8988T (cell line): ENCODE measurements at regions not wholly inside any gene's neighbourhood (a gene's known extent, or its start where the extent isn't known, plus 50 kb on each side); places are given as distances from the start of the nearest gene placed in this dataset.

ENCODE experiments used
- DNase-seq: peaks from one replicate; pipeline ENCODE4 v3.0.0; 2011

GRCh38 chr1:5564578-5565257 lies 427.5 kb downstream of the NPHP4 start:
- DNase-seq, result no peak

- no peak for DNase-seq
Measured at GRCh38 chr1:5563861-5564577, 428.2 kb downstream of the NPHP4 start.

- DNase-seq, result no peak
Measured at GRCh38 chr1:5562769-5563168, 429.5 kb downstream of the NPHP4 start.

GRCh38 chr1:5562331-5562730 lies 429.9 kb downstream of the NPHP4 start:
- no peak for DNase-seq

GRCh38 chr1:5559078-5559477 lies 433.1 kb downstream of the NPHP4 start:
- no peak for DNase-seq

- no peak for DNase-seq
Measured at GRCh38 chr1:5555853-5556252, 436.4 kb downstream of the NPHP4 start.

- DNase-seq, result no peak
Measured at GRCh38 chr1:5554784-5555183, 437.4 kb downstream of the NPHP4 start.

- DNase-seq, result no peak
Measured at GRCh38 chr1:5554111-5554510, 438.1 kb downstream of the NPHP4 start.

- no peak for DNase-seq
Measured at GRCh38 chr1:5552787-5553484, 439.3 kb downstream of the NPHP4 start.

- DNase-seq, result no peak
Measured at GRCh38 chr1:5551274-5551975, 440.8 kb downstream of the NPHP4 start.

GRCh38 chr1:5548266-5548665 lies 444.0 kb downstream of the NPHP4 start:
- DNase-seq, result no peak

GRCh38 chr1:5543235-5543634 lies 449.0 kb downstream of the NPHP4 start:
- DNase-seq, result no peak

- no peak for DNase-seq
Measured at GRCh38 chr1:5532811-5533210, 459.4 kb downstream of the NPHP4 start.

- DNase-seq, result no peak
Measured at GRCh38 chr1:5526822-5527551, 465.2 kb downstream of the NPHP4 start.

- DNase-seq, result no peak
Measured at GRCh38 chr1:5526385-5526750, 465.9 kb downstream of the NPHP4 start.

GRCh38 chr1:5525597-5526384 lies 466.4 kb downstream of the NPHP4 start:
- DNase-seq, result no peak

- DNase-seq, result no peak
Measured at GRCh38 chr1:5522531-5523145, 469.6 kb downstream of the NPHP4 start.

- DNase-seq, result no peak
Measured at GRCh38 chr1:5519366-5520135, 472.7 kb downstream of the NPHP4 start.

- DNase-seq, result no peak
Measured at GRCh38 chr1:5516756-5517155, 475.5 kb downstream of the NPHP4 start.

- no peak for DNase-seq
Measured at GRCh38 chr1:5515501-5515900, 476.7 kb downstream of the NPHP4 start.
